Omental fat pad (tissue), 3 donors: ENCODE measurements at regions not wholly inside any gene's neighbourhood (a gene's known extent, or its start where the extent isn't known, plus 50 kb on each side); places are given as distances from the start of the nearest gene placed in this dataset.

ENCODE experiments used
- ATAC-seq: fragments of 150-250 bp; one replicate; pipeline ENCODE4 v1.9.1; 2016; ENCODE audit warnings: mild to moderate bottlenecking, moderate library complexity; ENCODE audit not compliant: low FRiP score
- DNase-seq: peaks from one replicate; pipeline ENCODE4 v3.0.0-alpha.2; 2019; ENCODE audit warnings: low spot score
- CTCF ChIP-seq, 3 donors: fragments of 450-650 bp; IDR thresholded peaks; one replicate each; pipeline ENCODE4 v1.5.1; 2016 to 2017; ENCODE audit warnings: antibody characterized with exemption in 3 of 3, mild to moderate bottlenecking in 3 of 3, moderate library complexity in 2 of 3

GRCh38 chr13:91079176-91079575, 268.3 kb upstream of the MIR17HG start:
- no peak for DNase-seq
- TF ChIP-seq CTCF (IDR thresholded peaks at IDR 0.05), result no peak
- no peak for ATAC-seq

- no peak for DNase-seq
- no peak for ATAC-seq
- no peak for TF ChIP-seq CTCF (IDR thresholded peaks at IDR 0.05)
These were observed 262.4 kb upstream of the MIR17HG start for GRCh38 chr13:91085127-91085526.

GRCh38 chr13:91086936-91087716, 260.4 kb upstream of the MIR17HG start:
- DNase-seq (no peak), ATAC-seq (no peak)
- TF ChIP-seq CTCF (IDR thresholded peaks at IDR 0.05), result no peak

GRCh38 chr13:91097269-91097668, 250.2 kb upstream of the MIR17HG start:
- TF ChIP-seq CTCF (IDR thresholded peaks at IDR 0.05), result no peak
- no peak for DNase-seq
- no peak for ATAC-seq

GRCh38 chr13:91099877-91100276, 247.6 kb upstream of the MIR17HG start:
- DNase-seq (no peak), ATAC-seq (no peak)
- no peak for TF ChIP-seq CTCF (IDR thresholded peaks at IDR 0.05)

- no peak for TF ChIP-seq CTCF (IDR thresholded peaks at IDR 0.05)
- no peak for ATAC-seq
- DNase-seq, result no peak
These were observed 246.5 kb upstream of the MIR17HG start for GRCh38 chr13:91100944-91101343.

- no peak for TF ChIP-seq CTCF (IDR thresholded peaks at IDR 0.05)
- no peak for ATAC-seq
- DNase-seq, result no peak
These were observed 246.1 kb upstream of the MIR17HG start for GRCh38 chr13:91101381-91101780.
